NCI-H345 (cell line): ENCODE measurements at regions not wholly inside any gene's neighbourhood (a gene's known extent, or its start where the extent isn't known, plus 50 kb on each side); places are given as distances from the start of the nearest gene placed in this dataset.
"Not testable (repeated sequence)": the region's sequence is repeated elsewhere in the genome, so short reads cannot be mapped to it uniquely, and the experiment has no call there.

Experiments
- DNase-seq: peaks from one replicate; lab custom pipeline; 2025; lab: John Stamatoyannopoulos, UW

DNA sequence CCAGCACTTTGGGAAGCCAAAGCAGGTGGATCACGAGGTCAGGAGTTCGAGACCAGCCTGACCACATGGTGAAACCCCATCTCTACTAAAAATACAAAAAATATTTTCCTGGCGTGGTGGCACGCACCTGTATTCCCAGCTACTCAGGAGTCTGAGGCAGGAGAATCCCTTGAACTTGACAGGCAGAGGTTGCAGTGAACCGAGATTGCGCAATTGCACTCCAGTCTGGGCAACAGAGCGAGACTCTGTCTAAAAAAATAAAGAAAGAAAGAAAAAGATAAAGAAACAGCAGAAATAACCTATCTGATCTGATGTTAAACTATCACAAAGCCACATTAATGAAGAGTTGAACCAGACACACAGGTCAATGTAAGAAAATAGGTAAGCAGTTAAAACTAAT is 696.2 kb upstream of the SALL3 start:
- not testable (repeated sequence) for DNase-seq

DNA sequence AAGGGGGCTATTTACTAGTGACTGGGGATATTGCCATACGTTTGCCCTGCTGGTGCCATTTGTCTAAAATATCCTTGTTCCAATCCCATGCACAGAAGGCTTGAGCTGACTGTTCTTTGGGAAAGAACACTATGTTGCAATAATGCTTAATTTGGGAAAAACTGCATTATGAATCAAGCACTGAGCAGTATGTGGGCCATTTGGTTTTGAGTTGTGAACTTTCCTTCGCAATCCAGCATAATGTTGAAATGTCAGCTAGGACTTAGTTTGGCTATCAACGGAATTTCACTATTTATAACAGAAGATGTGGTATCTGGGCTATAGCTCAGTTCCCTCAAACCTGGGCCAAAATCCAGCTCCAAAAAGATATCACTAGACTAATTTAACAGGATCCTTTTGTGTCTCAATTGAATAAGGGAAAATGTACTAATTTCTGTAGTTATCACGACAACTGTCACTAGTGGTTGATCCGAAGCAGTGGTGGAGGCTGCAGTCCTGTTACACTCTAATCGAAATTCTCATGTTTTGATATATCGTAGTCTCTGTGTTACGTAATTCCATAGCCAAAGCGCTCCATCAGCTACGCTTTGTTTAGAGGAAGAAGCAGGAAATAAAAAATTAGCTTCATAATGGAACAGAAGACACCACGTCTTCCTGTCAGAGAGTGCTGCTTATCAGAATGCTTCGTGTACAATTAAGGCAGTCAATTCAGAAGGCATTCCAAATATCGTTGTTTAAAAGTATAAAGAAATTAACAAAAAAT is 686.8 kb upstream of the SALL3 start:
- DNase-seq, result no peak

GRCh38 chr18:78293540-78293939 is 686.1 kb upstream of the SALL3 start:
- no peak for DNase-seq

DNA sequence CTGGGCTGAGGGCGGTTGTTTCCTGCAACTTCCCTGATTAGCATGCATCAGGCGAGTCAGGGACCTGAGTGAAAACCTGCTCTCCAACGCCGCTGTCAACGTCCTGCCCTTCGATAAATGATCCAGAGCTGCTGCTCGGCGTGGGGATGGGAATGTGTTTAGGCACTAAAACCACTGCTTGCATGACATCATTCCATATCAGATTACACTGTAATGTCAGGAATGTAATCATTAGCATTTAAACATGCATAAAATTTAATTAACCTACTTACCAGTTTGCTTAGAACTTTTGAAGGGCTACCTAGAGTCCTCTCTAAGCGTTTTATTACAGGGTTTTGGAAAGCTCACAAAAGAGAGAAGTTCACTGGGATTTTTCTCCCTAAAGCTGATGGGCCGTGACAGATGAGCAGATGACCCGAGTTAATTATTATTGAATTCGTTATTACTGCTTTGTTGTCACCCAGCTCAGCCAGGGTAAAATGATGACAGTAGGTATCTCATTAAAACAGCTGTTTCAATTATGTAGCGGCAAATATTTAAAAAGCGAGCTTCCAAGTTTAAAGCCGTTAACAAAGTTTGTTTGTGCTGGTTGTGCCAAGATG is 685.6 kb upstream of the SALL3 start:
- no peak for DNase-seq

DNA sequence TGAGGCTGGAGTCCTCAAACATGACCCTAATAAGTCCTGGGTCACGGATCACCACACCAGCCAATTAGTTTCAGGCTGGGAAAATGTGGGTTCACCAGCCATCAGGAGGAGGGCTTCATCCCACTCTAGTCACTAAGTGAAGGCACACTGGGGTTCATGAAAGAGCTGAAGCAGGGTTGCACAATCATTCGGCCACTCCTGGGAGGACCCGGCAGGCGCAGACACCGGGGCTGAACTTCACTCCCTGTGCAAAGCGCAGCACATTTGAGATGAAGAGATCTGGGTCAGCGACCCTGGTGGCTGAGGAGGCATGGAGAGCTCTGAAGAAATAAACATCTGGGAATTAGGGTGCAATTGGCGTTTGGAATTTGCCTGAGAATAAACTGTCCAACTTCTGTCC is 684.4 kb upstream of the SALL3 start:
- DNase-seq, result no peak

GRCh38 chr18:78296166-78296565 is 683.5 kb upstream of the SALL3 start:
- DNase-seq, result no peak

DNA sequence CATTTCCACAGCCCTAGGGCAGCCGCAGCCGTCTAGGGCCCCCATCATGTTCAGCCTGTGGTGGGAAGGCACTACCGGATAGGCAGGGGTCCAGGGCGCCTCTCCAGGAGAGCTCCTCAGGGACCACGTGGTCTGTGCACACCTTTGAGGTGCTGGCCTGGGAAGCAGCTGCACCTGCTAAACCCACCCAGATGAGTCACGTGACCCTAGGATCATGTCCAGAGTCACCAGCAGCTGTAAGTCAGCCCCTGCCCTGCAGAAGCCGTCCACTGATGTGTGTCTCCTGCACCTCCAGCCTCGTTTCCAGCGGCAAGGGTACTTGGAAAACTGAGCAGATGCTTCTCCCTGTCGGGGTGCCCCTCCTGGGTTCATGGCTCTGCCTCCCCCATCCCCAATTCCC is 682.6 kb upstream of the SALL3 start:
- no peak for DNase-seq

GRCh38 chr18:78303519-78304191 is 676.0 kb upstream of the SALL3 start:
- DNase-seq, result peak; percentile 27

GRCh38 chr18:78304192-78305164 is 675.1 kb upstream of the SALL3 start:
- DNase-seq, result peak; percentile 27

- DNase-seq, result no peak
Measured at GRCh38 chr18:78305789-78306188, 673.8 kb upstream of the SALL3 start.

GRCh38 chr18:78309307-78309706 is 670.3 kb upstream of the SALL3 start:
- no peak for DNase-seq

DNA sequence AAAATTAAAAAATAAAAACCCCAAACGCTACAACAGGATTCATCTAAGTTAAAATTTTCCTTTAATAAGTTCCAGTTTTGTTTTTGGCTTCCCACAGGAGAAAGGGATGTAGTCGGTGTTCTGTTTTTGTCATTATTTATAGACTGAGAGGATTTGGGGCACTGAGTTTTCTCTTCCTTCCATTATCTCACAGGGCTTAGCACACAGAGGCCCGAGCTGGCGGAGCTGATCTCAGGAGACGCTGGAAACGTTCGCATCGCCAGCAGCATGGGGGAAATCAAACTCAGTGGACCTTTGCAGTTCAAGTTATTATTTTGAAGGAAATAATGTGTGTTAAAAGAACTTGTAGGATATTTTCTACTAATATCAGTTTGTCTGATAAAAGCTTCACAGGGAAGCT is 669.7 kb upstream of the SALL3 start:
- DNase-seq, result no peak

DNA sequence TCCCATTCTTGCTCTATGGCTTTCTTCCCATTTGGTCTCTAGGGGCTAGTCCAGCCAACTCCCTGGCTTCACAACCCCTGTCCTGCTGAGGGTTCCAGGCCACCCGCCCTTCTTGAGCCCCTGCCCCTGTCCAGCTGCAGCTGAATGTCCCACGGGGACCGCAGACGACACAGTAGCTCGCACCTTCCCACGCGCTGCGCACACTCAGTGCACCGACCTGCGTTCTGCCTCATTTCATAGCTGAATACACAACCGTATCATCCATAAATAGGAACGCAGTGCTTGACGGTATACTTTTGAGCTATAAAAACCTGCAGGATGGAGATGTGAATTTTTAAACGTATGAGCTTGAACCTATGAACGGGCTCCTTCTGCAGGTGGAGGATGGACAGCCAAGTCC is 660.4 kb upstream of the SALL3 start:
- no peak for DNase-seq

DNA sequence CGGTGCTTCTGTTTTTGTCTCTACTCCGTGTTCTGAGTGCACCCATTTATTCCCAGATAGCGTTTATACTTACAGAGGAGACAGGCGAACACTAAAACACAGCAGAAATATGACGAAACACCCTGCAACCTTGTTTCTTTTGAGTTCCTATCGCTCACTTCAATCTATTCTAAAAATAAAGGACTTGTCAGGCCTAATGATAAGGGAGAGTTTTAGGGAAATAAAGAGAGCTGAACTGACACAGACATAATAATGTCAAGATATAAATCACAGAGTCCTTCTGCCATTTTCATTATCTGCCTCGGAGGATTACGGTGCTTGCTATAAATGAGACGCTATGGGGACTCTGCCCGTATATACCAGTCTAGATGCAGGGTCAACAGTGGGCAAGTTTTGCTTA is 659.7 kb upstream of the SALL3 start:
- DNase-seq, result no peak

- no peak for DNase-seq
Measured at GRCh38 chr18:78321402-78321801, 658.2 kb upstream of the SALL3 start.

DNA sequence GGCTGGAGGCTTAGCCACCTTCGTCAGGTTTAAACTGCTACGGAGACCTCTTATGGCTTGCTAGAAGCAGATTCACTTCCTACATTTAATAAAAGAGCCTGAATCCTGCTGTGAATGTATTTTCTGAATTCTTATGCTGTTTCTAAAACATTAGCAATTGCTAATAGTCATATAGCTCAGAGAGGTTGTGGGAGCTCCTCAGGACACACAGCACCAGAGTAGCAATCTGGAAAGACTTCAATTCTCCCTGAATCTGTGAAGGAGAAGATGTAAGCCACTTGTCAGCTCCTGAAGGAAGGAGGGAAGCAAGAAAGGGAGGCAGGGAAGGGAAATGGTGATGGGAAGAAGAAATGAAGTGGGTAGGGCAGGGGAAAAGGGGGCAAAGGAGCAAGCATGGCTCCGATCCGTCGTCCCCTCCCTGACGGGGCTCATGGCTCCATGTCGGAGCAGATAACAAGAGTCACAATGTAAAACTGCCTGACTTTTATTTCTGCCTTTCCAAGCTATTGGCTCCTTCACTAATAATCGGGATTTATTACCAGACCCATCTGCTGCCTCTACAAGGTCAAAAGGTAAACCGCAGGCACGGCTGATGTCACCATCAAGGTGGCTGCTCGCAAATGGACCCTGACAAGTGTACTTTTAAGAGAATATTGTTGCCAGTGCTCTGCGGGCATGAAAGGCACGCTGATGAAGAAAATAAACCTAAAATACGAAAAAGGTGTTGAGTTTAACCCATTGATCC is 656.0 kb upstream of the SALL3 start:
- DNase-seq, result no peak

DNA sequence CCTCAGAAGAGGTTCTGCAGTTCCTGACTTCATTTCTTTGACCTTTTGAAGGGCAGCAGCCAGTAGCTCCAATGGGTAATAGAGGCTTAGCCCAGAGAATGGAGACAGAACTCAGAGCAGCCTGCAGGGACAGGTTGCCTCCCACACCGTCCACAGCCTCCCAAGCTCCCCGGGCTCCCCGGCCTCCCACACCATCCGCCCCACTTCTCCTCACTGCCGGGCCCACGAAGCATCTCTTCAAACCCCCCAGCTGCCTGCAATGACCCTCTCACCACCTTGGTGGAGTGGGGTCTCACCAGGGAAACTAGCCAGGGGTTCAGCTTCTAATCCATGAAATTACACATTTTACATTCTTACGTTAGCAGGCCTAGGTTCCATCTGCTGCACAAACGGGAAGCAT is 652.0 kb upstream of the SALL3 start:
- no peak for DNase-seq

DNA sequence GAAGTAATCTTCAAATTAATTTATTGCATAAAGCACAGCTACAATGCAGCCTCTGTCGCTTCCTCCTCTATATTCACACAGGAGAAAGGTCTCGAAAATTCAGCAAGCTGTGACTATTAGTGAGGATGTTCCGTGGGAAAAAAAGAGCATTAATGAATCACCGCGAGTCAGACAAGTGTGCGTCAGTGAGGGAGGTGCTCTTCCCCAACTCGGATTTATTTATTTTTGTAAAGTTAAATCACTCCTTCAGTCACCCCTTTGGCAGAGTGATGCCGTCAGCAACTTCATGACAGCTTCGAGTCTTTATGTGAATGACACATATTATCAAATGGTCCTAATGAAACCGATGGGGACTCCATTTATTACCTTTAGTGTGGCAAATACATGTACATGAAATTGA is 648.9 kb upstream of the SALL3 start:
- DNase-seq, result no peak

- no peak for DNase-seq
Measured at GRCh38 chr18:78352910-78353309, 626.7 kb upstream of the SALL3 start.

GRCh38 chr18:78362198-78362597 is 617.4 kb upstream of the SALL3 start:
- DNase-seq, result no peak

DNA sequence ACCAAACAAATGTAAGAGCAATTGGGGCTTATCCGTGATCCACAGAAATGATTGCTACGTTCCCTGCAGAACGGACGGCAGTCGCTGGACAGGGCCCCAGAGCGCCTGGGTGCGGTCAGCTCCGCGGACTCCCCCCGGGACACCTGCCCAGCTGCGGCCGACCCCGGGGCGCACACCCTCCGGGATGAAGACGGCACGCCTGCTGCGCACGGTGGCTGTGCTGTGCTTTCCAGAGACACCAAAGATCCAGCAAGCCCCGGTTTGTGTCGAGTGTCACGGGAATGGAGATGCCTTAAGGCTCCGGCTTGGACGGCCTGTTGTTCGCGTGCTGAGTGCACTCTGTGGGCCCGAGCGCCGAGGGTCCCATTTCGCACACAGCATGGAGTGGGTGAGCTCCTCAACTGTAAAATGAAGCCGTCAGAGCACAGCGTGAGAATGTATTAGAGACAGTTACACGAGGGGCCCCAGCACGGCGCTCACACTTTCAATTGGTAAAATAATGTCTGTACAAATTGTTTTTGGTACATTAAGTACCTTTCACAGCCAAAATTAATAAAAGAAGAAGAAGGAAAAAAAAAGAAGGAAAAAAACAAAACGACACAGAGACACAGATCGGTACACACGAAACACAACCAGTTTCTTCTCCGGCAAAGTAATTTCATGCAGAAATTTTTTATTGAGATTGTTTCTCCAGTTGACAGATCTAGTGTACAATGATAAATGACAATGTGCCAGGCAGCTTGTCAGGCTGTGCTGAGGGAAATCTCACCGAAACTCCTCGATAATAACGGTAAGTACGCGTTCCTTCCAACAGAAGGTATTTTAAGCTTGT is 615.8 kb upstream of the SALL3 start:
- DNase-seq, result no peak
